Neural cell (in vitro differentiated cells): ENCODE measurements at regions not wholly inside any gene's neighbourhood (a gene's known extent, or its start where the extent isn't known, plus 50 kb on each side); places are given as distances from the start of the nearest gene placed in this dataset.

Experiments used
- H2AFZ ChIP-seq: fragments of 200-600, 300-800 bp; sonication (generic), shearing (Covaris generic); 2 replicates; pipeline ENCODE4 v1.6.0; 2014; ENCODE audit warnings: low read depth, mild to moderate bottlenecking, antibody characterized with exemption, low read length, moderate library complexity
- H3F3A ChIP-seq: fragments of 200-600 bp; shearing (Covaris generic); 2 replicates; pipeline ENCODE4 v1.6.1; 2016; ENCODE audit warnings: mild to moderate bottlenecking, moderate library complexity, mixed read lengths, antibody characterized with exemption, low read length; ENCODE audit not compliant: insufficient read depth, poor library complexity, severe bottlenecking
- H3K27ac ChIP-seq: fragments of 200-600, 300-800 bp; sonication (generic), shearing (Covaris generic); 2 replicates; pipeline ENCODE4 v1.5.1; 2014; ENCODE audit warnings: mild to moderate bottlenecking, low read length, moderate library complexity
- H3K27me3 ChIP-seq: fragments of 300-800, 200-600 bp; sonication (generic), shearing (Covaris generic); 2 replicates; pipeline ENCODE4 v1.6.0; 2014; ENCODE audit warnings: mild to moderate bottlenecking, low read depth, low read length, moderate library complexity; ENCODE audit not compliant: insufficient read depth
- H3K36me3 ChIP-seq: fragments of 300-800, 200-600 bp; sonication (generic), shearing (Covaris generic); 2 replicates; pipeline ENCODE4 v1.5.1; 2014; ENCODE audit warnings: mild to moderate bottlenecking, antibody characterized with exemption, low read length, moderate library complexity; ENCODE audit not compliant: insufficient read depth
- H3K4me2 ChIP-seq: fragments of 300-800, 200-600 bp; sonication (generic), shearing (Covaris generic); 2 replicates; pipeline ENCODE4 v1.6.0; 2014; ENCODE audit warnings: mild to moderate bottlenecking, low read length
- H3K4me3 ChIP-seq: fragments of 300-800, 200-600 bp; sonication (generic), shearing (Covaris generic); 2 replicates; pipeline ENCODE4 v1.5.1; 2014; ENCODE audit warnings: mild to moderate bottlenecking, low read length, moderate library complexity
- H3K79me2 ChIP-seq: fragments of 200-600 bp; shearing (Covaris generic); replicated peaks from 2 replicates; pipeline ENCODE4 v1.6.0; 2014; ENCODE audit warnings: mild to moderate bottlenecking, low read length, moderate library complexity; ENCODE audit not compliant: insufficient read depth
- H3K9ac ChIP-seq: fragments of 300-800, 200-600 bp; sonication (generic), shearing (Covaris generic); 2 replicates; pipeline ENCODE4 v1.6.1; 2016; ENCODE audit warnings: mild to moderate bottlenecking, low read length, mixed read lengths
- H3K9me2 ChIP-seq: fragments of 200-600 bp; shearing (Covaris generic); 2 replicates; pipeline ENCODE4 v1.6.1; 2016; ENCODE audit warnings: mild to moderate bottlenecking, low read length, mixed read lengths; ENCODE audit not compliant: insufficient read depth
- H3K9me3 ChIP-seq: fragments of 200-600, 300-800 bp; sonication (generic), shearing (Covaris generic); 2 replicates; pipeline ENCODE4 v1.6.1; 2016; ENCODE audit warnings: mild to moderate bottlenecking, mixed run types, low read length, moderate library complexity, mixed read lengths
- H4K20me1 ChIP-seq: fragments of 200-600 bp; shearing (Covaris generic); 2 replicates; pipeline ENCODE4 v1.6.1; 2016; ENCODE audit warnings: mild to moderate bottlenecking, mixed run types; ENCODE audit not compliant: insufficient read depth
- EP300 ChIP-seq: fragments of 450-650 bp; conservative IDR thresholded peaks from 2 replicates; pipeline ENCODE4 v1.6.1; 2014; ENCODE audit warnings: antibody characterized with exemption, mild to moderate bottlenecking, moderate library complexity; ENCODE audit not compliant: poor library complexity, severe bottlenecking
- EZH2 ChIP-seq: fragments of 200-600, 300-800 bp; shearing (Covaris generic), sonication (generic); IDR thresholded peaks from 2 replicates; pipeline ENCODE4 v1.6.1; 2014; ENCODE audit warnings: antibody characterized with exemption, low read length, borderline replicate concordance, mild to moderate bottlenecking; ENCODE audit not compliant: insufficient read depth, poor library complexity, severe bottlenecking
- MXI1 ChIP-seq: fragments of 450-650 bp; conservative IDR thresholded peaks from 2 replicates; pipeline ENCODE4 v1.6.1; 2014; ENCODE audit warnings: antibody characterized with exemption, mild to moderate bottlenecking; ENCODE audit not compliant: poor library complexity, severe bottlenecking
- POLR2AphosphoS5 ChIP-seq: IDR thresholded peaks from 2 replicates; pipeline ENCODE4 v1.6.1; 2012
- RAD21 ChIP-seq: fragments of 450-650 bp; conservative IDR thresholded peaks from 2 replicates; pipeline ENCODE4 v1.6.1; 2014; ENCODE audit warnings: antibody characterized with exemption, mild to moderate bottlenecking, moderate library complexity
- SMC3 ChIP-seq: fragments of 450-650 bp; conservative IDR thresholded peaks from 2 replicates; pipeline ENCODE4 v1.6.1; 2014; ENCODE audit warnings: antibody characterized with exemption, mild to moderate bottlenecking, moderate library complexity; ENCODE audit not compliant: poor library complexity
- TAF1 ChIP-seq: IDR thresholded peaks from 2 replicates; pipeline ENCODE4 v1.6.1; 2012; ENCODE audit warnings: low read depth
- TF ChIP-seq, protein P1 (sequence below): IDR thresholded peaks from 2 replicates; pipeline ENCODE4 v1.6.1; 2012; ENCODE audit warnings: borderline replicate concordance
- TF ChIP-seq, protein P2 (sequence below): fragments of 450-650 bp; IDR thresholded peaks from 2 replicates; pipeline ENCODE4 v1.5.1; 2014; ENCODE audit warnings: antibody characterized with exemption, mild to moderate bottlenecking, moderate library complexity; ENCODE audit not compliant: poor library complexity, severe bottlenecking

DNA sequence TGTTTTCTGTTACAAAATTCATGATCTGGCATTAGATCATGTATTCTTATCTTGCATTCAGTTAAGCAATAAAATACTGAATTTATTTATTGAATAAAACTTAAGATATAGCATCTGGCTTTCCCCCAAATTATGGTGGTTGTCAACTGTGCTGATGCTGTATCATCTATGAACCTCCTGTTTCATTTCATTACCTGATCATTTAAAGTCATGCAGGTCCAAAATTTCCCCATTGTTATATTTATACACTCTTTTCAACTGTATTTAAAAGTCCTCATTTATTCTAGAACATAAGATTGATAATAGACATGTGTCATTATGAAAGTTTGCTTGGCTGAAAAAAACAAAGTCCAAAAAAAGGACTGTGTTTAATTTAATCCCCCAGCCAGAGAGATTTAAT, 627.4 kb upstream of the ADGRB3 start:
- no peaks in the 10 kb centered on the region for H3K27me3 ChIP-seq
- H3K9me3 ChIP-seq, result no peaks in the 10 kb centered on the region
- H3K9me2 ChIP-seq, result no peaks in the 10 kb centered on the region
- H4K20me1 ChIP-seq, result no peaks in the 10 kb centered on the region
- no peaks in the 10 kb centered on the region for H3K79me2 ChIP-seq
- H3K9ac ChIP-seq, result no peak overlapping the region
- no peak overlapping the region for H3K4me2 ChIP-seq
- TF ChIP-seq EP300 (no peak), RAD21 (no peak), POLR2AphosphoS5 (no peak), MXI1 (no peak), SMC3 (no peak), TAF1 (no peak), EZH2 (no peak)
- TF ChIP-seq, protein P1, sequence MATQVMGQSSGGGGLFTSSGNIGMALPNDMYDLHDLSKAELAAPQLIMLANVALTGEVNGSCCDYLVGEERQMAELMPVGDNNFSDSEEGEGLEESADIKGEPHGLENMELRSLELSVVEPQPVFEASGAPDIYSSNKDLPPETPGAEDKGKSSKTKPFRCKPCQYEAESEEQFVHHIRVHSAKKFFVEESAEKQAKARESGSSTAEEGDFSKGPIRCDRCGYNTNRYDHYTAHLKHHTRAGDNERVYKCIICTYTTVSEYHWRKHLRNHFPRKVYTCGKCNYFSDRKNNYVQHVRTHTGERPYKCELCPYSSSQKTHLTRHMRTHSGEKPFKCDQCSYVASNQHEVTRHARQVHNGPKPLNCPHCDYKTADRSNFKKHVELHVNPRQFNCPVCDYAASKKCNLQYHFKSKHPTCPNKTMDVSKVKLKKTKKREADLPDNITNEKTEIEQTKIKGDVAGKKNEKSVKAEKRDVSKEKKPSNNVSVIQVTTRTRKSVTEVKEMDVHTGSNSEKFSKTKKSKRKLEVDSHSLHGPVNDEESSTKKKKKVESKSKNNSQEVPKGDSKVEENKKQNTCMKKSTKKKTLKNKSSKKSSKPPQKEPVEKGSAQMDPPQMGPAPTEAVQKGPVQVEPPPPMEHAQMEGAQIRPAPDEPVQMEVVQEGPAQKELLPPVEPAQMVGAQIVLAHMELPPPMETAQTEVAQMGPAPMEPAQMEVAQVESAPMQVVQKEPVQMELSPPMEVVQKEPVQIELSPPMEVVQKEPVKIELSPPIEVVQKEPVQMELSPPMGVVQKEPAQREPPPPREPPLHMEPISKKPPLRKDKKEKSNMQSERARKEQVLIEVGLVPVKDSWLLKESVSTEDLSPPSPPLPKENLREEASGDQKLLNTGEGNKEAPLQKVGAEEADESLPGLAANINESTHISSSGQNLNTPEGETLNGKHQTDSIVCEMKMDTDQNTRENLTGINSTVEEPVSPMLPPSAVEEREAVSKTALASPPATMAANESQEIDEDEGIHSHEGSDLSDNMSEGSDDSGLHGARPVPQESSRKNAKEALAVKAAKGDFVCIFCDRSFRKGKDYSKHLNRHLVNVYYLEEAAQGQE, result no peak
- TF ChIP-seq, protein P2, sequence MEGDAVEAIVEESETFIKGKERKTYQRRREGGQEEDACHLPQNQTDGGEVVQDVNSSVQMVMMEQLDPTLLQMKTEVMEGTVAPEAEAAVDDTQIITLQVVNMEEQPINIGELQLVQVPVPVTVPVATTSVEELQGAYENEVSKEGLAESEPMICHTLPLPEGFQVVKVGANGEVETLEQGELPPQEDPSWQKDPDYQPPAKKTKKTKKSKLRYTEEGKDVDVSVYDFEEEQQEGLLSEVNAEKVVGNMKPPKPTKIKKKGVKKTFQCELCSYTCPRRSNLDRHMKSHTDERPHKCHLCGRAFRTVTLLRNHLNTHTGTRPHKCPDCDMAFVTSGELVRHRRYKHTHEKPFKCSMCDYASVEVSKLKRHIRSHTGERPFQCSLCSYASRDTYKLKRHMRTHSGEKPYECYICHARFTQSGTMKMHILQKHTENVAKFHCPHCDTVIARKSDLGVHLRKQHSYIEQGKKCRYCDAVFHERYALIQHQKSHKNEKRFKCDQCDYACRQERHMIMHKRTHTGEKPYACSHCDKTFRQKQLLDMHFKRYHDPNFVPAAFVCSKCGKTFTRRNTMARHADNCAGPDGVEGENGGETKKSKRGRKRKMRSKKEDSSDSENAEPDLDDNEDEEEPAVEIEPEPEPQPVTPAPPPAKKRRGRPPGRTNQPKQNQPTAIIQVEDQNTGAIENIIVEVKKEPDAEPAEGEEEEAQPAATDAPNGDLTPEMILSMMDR, result no peak
- no peak overlapping the region for H3K27ac ChIP-seq
- H3K4me3 ChIP-seq, result no peak overlapping the region
- H2AFZ ChIP-seq, result no peak overlapping the region
- no peaks in the 10 kb centered on the region for H3F3A ChIP-seq
- H3K36me3 ChIP-seq, result no peaks in the 10 kb centered on the region

DNA sequence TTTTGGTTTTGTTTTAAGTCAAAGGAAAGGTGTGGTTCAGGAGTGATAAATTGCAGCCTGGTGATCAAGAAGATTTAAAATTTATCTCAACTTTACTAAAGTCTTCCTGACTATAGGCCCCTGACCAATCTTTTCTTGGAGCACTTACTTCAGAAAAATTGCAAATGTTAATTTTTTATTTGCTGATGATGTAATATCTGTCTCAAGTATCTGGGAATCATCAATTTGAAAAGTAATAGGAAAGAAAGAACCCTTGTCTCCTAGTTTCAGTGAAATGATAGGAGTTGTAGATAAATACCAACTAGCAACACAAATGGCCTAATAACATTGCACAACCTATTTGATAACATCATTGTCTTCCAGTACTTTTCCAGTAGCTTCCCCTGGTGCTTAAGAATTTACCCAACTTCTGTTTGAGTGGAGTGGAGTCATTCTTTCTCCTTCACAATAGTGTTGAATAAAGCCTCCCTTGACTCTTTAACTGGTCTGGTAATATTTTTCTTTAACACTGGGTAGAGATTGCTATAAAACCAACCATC, 648.3 kb upstream of the ADGRB3 start:
- Histone ChIP-seq H3K36me3 (no peaks in the 10 kb centered on the region), H3K4me3 (no peak overlapping the region), H4K20me1 (no peaks in the 10 kb centered on the region), H3K9me2 (no peaks in the 10 kb centered on the region), H3K9ac (no peak overlapping the region), H3F3A (no peaks in the 10 kb centered on the region), H3K79me2 (no peaks in the 10 kb centered on the region), H3K4me2 (no peak overlapping the region), H2AFZ (no peak overlapping the region), H3K27ac (no peak overlapping the region), H3K27me3 (no peaks in the 10 kb centered on the region), H3K9me3 (no peaks in the 10 kb centered on the region)
- no peak for TF ChIP-seq EP300
- no peak for TF ChIP-seq POLR2AphosphoS5
- TF ChIP-seq RAD21, result no peak
- TF ChIP-seq EZH2, result no peak
- TF ChIP-seq, protein P2, result no peak
- no peak for TF ChIP-seq SMC3
- TF ChIP-seq, protein P1, result no peak
- TF ChIP-seq TAF1, result no peak
- TF ChIP-seq MXI1, result no peak
